GM10248 (cell line): ENCODE measurements at regions not wholly inside any gene's neighbourhood (a gene's known extent, or its start where the extent isn't known, plus 50 kb on each side); places are given as distances from the start of the nearest gene placed in this dataset.
"Not testable (repeated sequence)": the region's sequence is repeated elsewhere in the genome, so short reads cannot be mapped to it uniquely, and the experiment has no call there.

Source experiments
- CTCF ChIA-PET: fragments of 300-600 bp; sonication (Branson Sonifier 250); formaldehyde crosslinking; extraction: SDS; loops from one replicate; lab custom pipeline; 2021; ENCODE audit warnings: antibody characterized with exemption; lab: Yijun Ruan, JAX
- POLR2A ChIA-PET: fragments of 350-650 bp; sonication (Branson Sonifier 250); formaldehyde crosslinking; extraction: SDS; loops from one replicate; lab custom pipeline; 2020; ENCODE audit warnings: antibody characterized with exemption; lab: Yijun Ruan, JAX
- DNase-seq: peaks from one replicate; pipeline ENCODE4 v3.0.0; 2012; ENCODE audit errors: extremely low spot score
- CTCF ChIP-seq: IDR thresholded peaks from 2 replicates; pipeline ENCODE4 v1.5.1; 2012; ENCODE audit warnings: mild to moderate bottlenecking, low read depth; ENCODE audit errors: extremely low read depth, missing control alignments, control extremely low read depth

GRCh38 chr7:32816409-32816948 lies 75.1 kb downstream of the KBTBD2 start:
- CTCF ChIA-PET, result interaction anchor here (1.0 to 2.0 kb wide), 2 partner anchors 15 to 30 kb away, joined by 4 to 7 read pairs; no protein-coding TSS in a partner anchor
- DNase-seq, POLR2A ChIA-PET: not testable (repeated sequence)

- DNase-seq, POLR2A ChIA-PET: not testable (repeated sequence)
- CTCF ChIA-PET, result interaction anchor here (1.1 kb wide), 1 partner anchor 32 kb away, joined by 4 read pairs; no protein-coding TSS in a partner anchor
Measured at GRCh38 chr7:32814779-32815178, 76.8 kb downstream of the KBTBD2 start.

- TF ChIP-seq CTCF, result no peak
- ChIA-PET POLR2A (no interaction called here), CTCF (interaction anchor here (1.6 kb wide), 1 partner anchor 9 kb away, joined by 4 read pairs; no protein-coding TSS in a partner anchor)
- DNase-seq, result no peak
Measured at GRCh38 chr7:32809871-32810270, 81.7 kb downstream of the KBTBD2 start.

- TF ChIP-seq CTCF, result no peak
- ChIA-PET POLR2A (no interaction called here), CTCF (interaction anchor here (1.6 kb wide), 1 partner anchor 8 kb away, joined by 4 read pairs; no protein-coding TSS in a partner anchor)
- DNase-seq, result no peak
Measured at GRCh38 chr7:32809347-32809746, 82.2 kb downstream of the KBTBD2 start.

GRCh38 chr7:32803406-32804141 lies 88.0 kb downstream of the KBTBD2 start:
- ChIA-PET CTCF (no interaction called here), POLR2A (no interaction called here)
- no peak for TF ChIP-seq CTCF
- no peak for DNase-seq

GRCh38 chr7:32802305-32802910 lies 89.2 kb downstream of the KBTBD2 start:
- POLR2A ChIA-PET, result interaction anchor here (0.6 kb wide), 1 partner anchor 632 kb away, joined by 7 read pairs; no protein-coding TSS in a partner anchor
- TF ChIP-seq CTCF, result no peak
- CTCF ChIA-PET, result interaction anchor here (1.3 to 5.7 kb wide), 4 partner anchors 17 to 307 kb away, joined by 3 to 57 read pairs (median 10); partner anchors contain the start of gene RP9
- no peak for DNase-seq

GRCh38 chr7:32793053-32793452 lies 98.5 kb downstream of the KBTBD2 start:
- CTCF ChIA-PET, DNase-seq, POLR2A ChIA-PET: not testable (repeated sequence)

- POLR2A ChIA-PET, DNase-seq: not testable (repeated sequence)
- CTCF ChIA-PET, result interaction anchor here (1.5 kb wide), 1 partner anchor 10 kb away, joined by 4 read pairs; no protein-coding TSS in a partner anchor
Measured at GRCh38 chr7:32790766-32791430, 100.7 kb downstream of the KBTBD2 start.

GRCh38 chr7:32789266-32789665 lies 102.3 kb downstream of the KBTBD2 start:
- DNase-seq, POLR2A ChIA-PET: not testable (repeated sequence)
- CTCF ChIA-PET, result interaction anchor here (0.9 kb wide), 1 partner anchor 12 kb away, joined by 3 read pairs; no protein-coding TSS in a partner anchor

GRCh38 chr7:32788174-32788573 lies 103.4 kb downstream of the KBTBD2 start:
- CTCF ChIA-PET, POLR2A ChIA-PET, DNase-seq: not testable (repeated sequence)

GRCh38 chr7:32785365-32785944 lies 106.1 kb downstream of the KBTBD2 start:
- POLR2A ChIA-PET, DNase-seq: not testable (repeated sequence)
- CTCF ChIA-PET, result interaction anchor here (0.9 to 2.1 kb wide), 3 partner anchors 16 to 324 kb away, joined by 3 to 4 read pairs (median 3); partner anchors contain the start of gene RP9
